ENCODE measurements at regions not wholly inside any gene's neighbourhood (a gene's known extent, or its start where the extent isn't known, plus 50 kb on each side); places are given as distances from the start of the nearest gene placed in this dataset.

DNA sequence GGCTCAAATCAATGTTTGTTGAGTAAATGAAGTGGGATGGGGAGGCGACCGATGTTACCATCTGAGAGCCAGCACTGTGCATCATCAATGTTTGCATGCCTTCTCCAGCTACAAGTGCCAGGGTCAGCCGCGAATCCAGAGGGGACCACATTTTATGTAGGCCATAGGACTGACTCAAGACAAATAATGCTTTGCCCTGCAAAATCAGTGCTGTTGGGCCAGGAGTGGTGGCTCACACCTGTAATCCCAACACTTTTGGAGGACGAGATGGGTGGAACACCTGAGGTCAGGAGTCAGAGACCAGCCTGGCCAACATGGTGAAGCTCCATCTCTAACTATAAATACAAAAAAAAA lies 53.1 kb upstream of the WSB1 start:
- DNase-seq (ENCODE audit: low read depth in 2 of 2) = no peak

DNA sequence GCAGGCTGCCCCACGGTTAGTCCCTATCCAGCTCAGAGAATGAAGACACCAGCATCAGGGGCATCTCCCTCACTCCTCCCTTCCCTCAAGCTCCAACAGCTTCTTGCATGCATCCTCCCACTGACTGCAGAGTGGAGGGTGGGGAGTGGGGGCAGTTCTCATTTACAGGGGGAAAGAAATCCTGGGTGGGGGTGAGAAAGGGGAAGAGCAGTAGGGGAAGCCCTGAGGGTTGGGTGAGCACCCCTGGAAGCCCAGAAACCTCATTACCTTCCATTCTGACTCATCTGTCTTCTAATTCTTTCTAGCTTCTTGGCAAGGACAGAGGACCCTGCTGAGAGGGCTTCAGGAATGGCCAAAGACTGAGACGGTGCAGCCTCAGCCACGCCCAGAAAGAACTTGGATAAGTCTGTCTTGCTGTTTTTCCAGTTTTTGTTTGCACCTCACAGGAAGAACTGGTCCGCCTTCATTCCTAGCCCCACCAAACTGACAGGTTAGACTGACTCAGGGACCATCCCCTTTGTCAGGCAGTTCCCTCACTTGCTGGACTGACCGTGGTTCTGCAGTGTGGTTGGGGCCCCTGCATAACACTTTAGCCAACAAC lies 52.5 kb upstream of the WSB1 start:
- DNase-seq (ENCODE audit: low read depth in 2 of 2) = no peak

DNA sequence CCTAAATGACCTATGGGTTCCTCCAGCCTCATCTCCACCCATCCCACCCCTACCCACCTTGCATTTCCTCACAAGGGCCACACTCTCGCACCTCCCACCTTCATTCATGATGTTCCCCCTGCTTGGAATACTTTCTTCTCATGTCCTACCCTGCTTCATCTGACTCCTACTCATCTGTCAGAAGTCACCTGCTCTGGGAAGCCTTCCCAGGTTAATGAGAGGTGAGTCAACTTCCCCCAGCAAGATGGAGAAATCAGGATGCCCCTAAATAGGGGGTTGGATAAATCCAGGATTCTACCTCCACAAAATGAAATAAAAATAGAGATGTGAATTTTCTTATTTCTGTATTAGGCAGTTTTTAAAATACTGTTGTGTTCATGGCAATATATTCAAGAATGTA lies 51.0 kb upstream of the WSB1 start:
- DNase-seq (ENCODE audit: low read depth in 2 of 2) = no peak

DNA sequence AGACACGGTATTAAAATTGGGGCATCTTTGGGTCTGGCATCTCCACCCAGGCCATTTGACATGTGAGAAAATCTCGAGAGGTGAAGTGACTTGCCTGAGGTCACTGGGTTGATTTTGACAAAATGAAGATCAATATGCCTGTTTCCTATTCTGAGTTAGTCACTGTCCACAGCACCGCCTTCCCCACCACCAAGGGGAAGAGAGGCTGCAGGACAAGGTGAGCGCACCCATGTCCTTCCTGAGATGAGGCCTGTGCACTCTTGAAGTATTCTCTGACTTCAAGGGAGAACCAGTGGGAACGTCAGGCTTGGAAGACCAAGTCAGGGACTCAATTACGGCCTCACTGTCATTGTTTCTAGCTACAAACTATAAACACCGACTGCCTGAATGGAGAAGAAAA lies 49.9 kb upstream of the WSB1 start:
- no peak for DNase-seq (ENCODE audit: low read depth in 2 of 2)

Measured in dermis microvascular lymphatic vessel endothelial cell (primary cell).